IMR-90 (cell line): ENCODE measurements at regions not wholly inside any gene's neighbourhood (a gene's known extent, or its start where the extent isn't known, plus 50 kb on each side); places are given as distances from the start of the nearest gene placed in this dataset.

Experiments used
- ATAC-seq: fragments of 200-7000 bp; cut with Tn5 transposase; 2 replicates; pipeline ENCODE4 v1.9.1; 2020; ENCODE audit warnings: low read depth, mild to moderate bottlenecking, moderate library complexity
- BruUV-seq: library from RNA; stranded (reverse); fragments of 400-500 nt; replicated peaks from 2 replicates; lab custom pipeline; 2021; lab: Mats Ljungman, UMichigan
- CTCF ChIA-PET: fragments of 300-600 bp; formaldehyde crosslinking; extraction: SDS; loops from one replicate; lab custom pipeline; 2021; ENCODE audit warnings: antibody characterized with exemption; lab: Yijun Ruan, JAX
- POLR2A ChIA-PET: fragments of 300-600 bp; sonication (Branson Sonifier 250); formaldehyde crosslinking; loops from one replicate; lab custom pipeline; 2022; ENCODE audit warnings: antibody characterized with exemption; ENCODE audit not compliant: unreplicated experiment; lab: Charles Lee
- DNase-seq: peaks from one replicate; pipeline ENCODE4 v3.0.0; 2013
- H2AFZ ChIP-seq: replicated peaks from 2 replicates; pipeline ENCODE3; 2013; ENCODE audit warnings: low read length, mild to moderate bottlenecking; ENCODE audit not compliant: poor library complexity
- H2AK5ac ChIP-seq: 2 replicates; pipeline ENCODE4 v1.6.1; 2013; ENCODE audit warnings: low read depth, low read length, inconsistent platforms
- H2AK9ac ChIP-seq: replicated peaks from 2 replicates; pipeline ENCODE3; 2013; ENCODE audit warnings: mild to moderate bottlenecking, low read depth, low read length, moderate library complexity; ENCODE audit not compliant: poor library complexity
- H2BK120ac ChIP-seq: 2 replicates; pipeline ENCODE4 v1.6.1; 2013; ENCODE audit warnings: low read depth, low read length, inconsistent platforms
- H2BK15ac ChIP-seq: 3 replicates; pipeline ENCODE4 v1.6.1; 2013; ENCODE audit warnings: low read depth, low read length, inconsistent platforms
- H2BK20ac ChIP-seq: 2 replicates; pipeline ENCODE4 v1.6.1; 2013; ENCODE audit warnings: low read depth, mild to moderate bottlenecking, inconsistent platforms, low read length, moderate library complexity
- H2BK5ac ChIP-seq: 2 replicates; pipeline ENCODE4 v1.6.1; 2013; ENCODE audit warnings: mild to moderate bottlenecking, low read depth, low read length, inconsistent platforms; ENCODE audit not compliant: poor library complexity, severe bottlenecking
- H3K14ac ChIP-seq: replicated peaks from 2 replicates; pipeline ENCODE4 v1.6.1; 2013; ENCODE audit warnings: low read depth, low read length, inconsistent platforms
- H3K18ac ChIP-seq: 2 replicates; pipeline ENCODE4 v1.6.1; 2013; ENCODE audit warnings: low read depth, low read length, control low read depth
- H3K23ac ChIP-seq: 2 replicates; pipeline ENCODE4 v1.6.1; 2013; ENCODE audit warnings: low read depth, low read length, inconsistent platforms
- H3K27ac ChIP-seq: 2 replicates; pipeline ENCODE4 v1.5.1; 2013; ENCODE audit warnings: mild to moderate bottlenecking, control low read depth, low read length; ENCODE audit not compliant: insufficient read depth
- H3K27me3 ChIP-seq: 2 replicates; pipeline ENCODE4 v1.6.1; 2013; ENCODE audit warnings: low read length; ENCODE audit not compliant: control insufficient read depth, insufficient read depth
- H3K36me3 ChIP-seq: 2 replicates; pipeline ENCODE4 v1.6.1; 2013; ENCODE audit warnings: low read length, mixed read lengths; ENCODE audit not compliant: control insufficient read depth, insufficient read depth
- H3K4ac ChIP-seq: 2 replicates; pipeline ENCODE4 v1.6.1; 2013; ENCODE audit warnings: low read depth, low read length, inconsistent platforms
- H3K4me1 ChIP-seq: 2 replicates; pipeline ENCODE4 v1.6.1; 2013; ENCODE audit warnings: low read length, mixed read lengths; ENCODE audit not compliant: control insufficient read depth, insufficient read depth
- H3K4me2 ChIP-seq: 2 replicates; pipeline ENCODE4 v1.6.1; 2013; ENCODE audit warnings: low read depth, mild to moderate bottlenecking, control low read depth, low read length, moderate library complexity
- H3K4me3 ChIP-seq: 2 replicates; pipeline ENCODE4 v1.5.1; 2013; ENCODE audit warnings: low read depth, mild to moderate bottlenecking, control low read depth, low read length, moderate library complexity; ENCODE audit not compliant: insufficient read depth
- H3K56ac ChIP-seq: 2 replicates; pipeline ENCODE4 v1.6.1; 2013; ENCODE audit warnings: low read length, inconsistent platforms; ENCODE audit not compliant: insufficient read depth; ENCODE audit errors: extremely low read depth
- H3K79me1 ChIP-seq, 2 experiments: 2 replicates each; pipeline ENCODE4 v1.6.1; 2013; ENCODE audit warnings: low read length in 2 of 2, inconsistent platforms in 1 of 2, low read depth in 1 of 2
- H3K9ac ChIP-seq: 2 replicates; pipeline ENCODE4 v1.6.1; 2013; ENCODE audit warnings: low read depth, low read length, control low read depth
- H3K9me1 ChIP-seq: 2 replicates; pipeline ENCODE4 v1.6.1; 2013; ENCODE audit warnings: low read length, inconsistent platforms; ENCODE audit not compliant: insufficient read depth
- H3K9me3 ChIP-seq: 2 replicates; pipeline ENCODE4 v1.6.1; 2013; ENCODE audit warnings: low read length; ENCODE audit not compliant: control insufficient read depth, insufficient read depth
- H4K20me1 ChIP-seq: 2 replicates; pipeline ENCODE4 v1.6.1; 2013; ENCODE audit warnings: low read length, inconsistent platforms; ENCODE audit not compliant: insufficient read depth
- H4K5ac ChIP-seq: 2 replicates; pipeline ENCODE4 v1.6.1; 2013; ENCODE audit warnings: mild to moderate bottlenecking, low read depth, low read length, control low read depth
- H4K8ac ChIP-seq, 2 experiments: 2 replicates each; pipeline ENCODE4 v1.6.1; 2013; ENCODE audit warnings: low read depth in 2 of 2, low read length in 2 of 2, control low read depth in 1 of 2, inconsistent platforms in 1 of 2
- H4K91ac ChIP-seq: 2 replicates; pipeline ENCODE4 v1.6.1; 2013; ENCODE audit warnings: low read depth, low read length, inconsistent platforms; ENCODE audit not compliant: insufficient read depth
- CEBPB ChIP-seq: IDR thresholded peaks from 2 replicates; pipeline ENCODE4 v1.6.1; 2012; ENCODE audit warnings: low read depth, low read length, improper control_type of control experiment
- FOS ChIP-seq: fragments of 150-350 bp; IDR thresholded peaks from 2 replicates; pipeline ENCODE4 v1.6.1; 2016; ENCODE audit warnings: low read depth, low read length
- MAFK ChIP-seq: IDR thresholded peaks from 2 replicates; pipeline ENCODE4 v1.6.1; 2012; ENCODE audit warnings: low read depth, low read length, improper control_type of control experiment
- MAZ ChIP-seq: IDR thresholded peaks from 2 replicates; pipeline ENCODE4 v1.6.1; 2012; ENCODE audit warnings: low read depth, mild to moderate bottlenecking, low read length, improper control_type of control experiment, moderate library complexity, borderline replicate concordance
- MXI1 ChIP-seq: IDR thresholded peaks from 2 replicates; pipeline ENCODE4 v1.6.1; 2012; ENCODE audit warnings: low read depth, mild to moderate bottlenecking, low read length, moderate library complexity, borderline replicate concordance
- NFE2L2 ChIP-seq: fragments of 150-350 bp; IDR thresholded peaks from 2 replicates; pipeline ENCODE4 v1.6.1; 2016; ENCODE audit warnings: low read depth, mild to moderate bottlenecking, low read length
- POLR2A ChIP-seq: IDR thresholded peaks from 2 replicates; pipeline ENCODE4 v1.6.1; 2012; ENCODE audit warnings: mild to moderate bottlenecking, low read depth, low read length
- RAD21 ChIP-seq: IDR thresholded peaks from 2 replicates; pipeline ENCODE4 v1.6.1; 2012; ENCODE audit warnings: low read length, improper control_type of control experiment
- RCOR1 ChIP-seq: IDR thresholded peaks from 2 replicates; pipeline ENCODE4 v1.6.1; 2012; ENCODE audit warnings: mild to moderate bottlenecking, low read length, improper control_type of control experiment; ENCODE audit not compliant: insufficient replicate concordance
- WGBS, 2 experiments: methylation state at CpG; one replicate each; pipeline versions ENCODE4 v1.1.5 to v1.1.7; 2013; ENCODE audit warnings: missing lambda C conversion rate in 2 of 2; ENCODE audit not compliant: insufficient read length in 1 of 2; ENCODE audit errors: extremely low coverage in 2 of 2; 5-methylcytosine and 5-hydroxymethylcytosine counted together
- dilution Hi-C: fragments of 300-500 bp; cut with HindIII; formaldehyde crosslinking; loops from one replicate; pipeline ENCODE4 v1.14.3; 2018; ENCODE audit warnings: low sequenced_read_pairs; ENCODE audit not compliant: unreplicated experiment
- in situ Hi-C: fragments of 300-500 bp; cut with MboI; formaldehyde crosslinking; loops from 3 replicates; pipeline ENCODE4 v1.14.3; 2019; ENCODE audit warnings: low sequenced_read_pairs, inconsistent platforms, mixed read lengths
- intact Hi-C: fragments of 100-400 bp; cut with micrococcal nuclease; formaldehyde crosslinking; loops from 2 replicates; pipeline ENCODE4 v1.10.0; 2022
- TF ChIP-seq, protein P1 (sequence below): fragments of 150-350 bp; IDR thresholded peaks from 2 replicates; pipeline ENCODE4 v1.6.1; 2017; ENCODE audit warnings: mild to moderate bottlenecking, antibody characterized with exemption, low read length, low read depth
- TF ChIP-seq, protein P2 (sequence below): fragments of 150-350 bp; IDR thresholded peaks from 2 replicates; pipeline ENCODE4 v1.6.1; 2016; ENCODE audit warnings: low read depth, mild to moderate bottlenecking, low read length, moderate library complexity, borderline replicate concordance
- TF ChIP-seq, protein P3 (sequence below): conservative IDR thresholded peaks from 2 replicates; pipeline ENCODE4 v1.5.1; 2012; ENCODE audit warnings: mild to moderate bottlenecking, low read depth, low read length, improper control_type of control experiment

DNA sequence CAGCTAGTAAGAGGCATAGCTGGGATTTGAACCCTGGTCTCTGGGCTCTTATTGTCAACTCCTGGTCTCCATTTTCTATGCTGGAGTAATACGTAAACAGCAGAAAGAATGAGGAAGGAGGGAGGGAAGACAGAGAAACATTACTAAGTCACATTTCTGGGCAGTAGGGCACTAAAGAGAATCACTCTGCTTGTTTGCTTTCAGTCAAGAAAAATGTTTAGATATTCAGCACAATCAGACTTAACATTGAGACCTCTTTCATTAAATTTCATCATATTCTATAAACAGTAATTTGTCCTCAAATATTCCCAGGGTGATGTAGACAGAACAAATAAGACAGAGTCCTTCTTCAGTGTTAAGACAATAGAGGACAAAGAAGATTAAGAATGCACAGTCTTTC lies 67.7 kb upstream of the BNC1 start:
- CTCF ChIA-PET, result no interaction called here
- no peaks in the 10 kb centered on the region for H3K9me3 ChIP-seq
- H3K23ac ChIP-seq, result no peak overlapping the region
- no peak overlapping the region for H3K56ac ChIP-seq
- no peak overlapping the region for H2BK20ac ChIP-seq
- H2AFZ ChIP-seq, result no peak overlapping the region
- H3K4me1 ChIP-seq, result no peaks in the 10 kb centered on the region
- in situ Hi-C loops (no loop called here), intact Hi-C loops (no loop called here), dilution Hi-C loops (no loop called here)
- no peaks in the 10 kb centered on the region for H3K79me1 ChIP-seq
- no peak overlapping the region for H2AK5ac ChIP-seq
- no TSS peak for BruUV-seq
- DNase-seq (no peak), ATAC-seq (no peak; the same call in 1 of the 2 replicates)
- no peak overlapping the region for H4K5ac ChIP-seq
- H2BK5ac ChIP-seq, result no peak overlapping the region
- no peak overlapping the region for H2AK9ac ChIP-seq
- H3K4me3 ChIP-seq, result no peak overlapping the region
- H3K27ac ChIP-seq, result no peak overlapping the region
- no peak overlapping the region for H3K9ac ChIP-seq
- H3K36me3 ChIP-seq, result no peaks in the 10 kb centered on the region
- H2BK15ac ChIP-seq, result no peak overlapping the region
- H4K91ac ChIP-seq, result no peak overlapping the region
- H3K18ac ChIP-seq, result no peak overlapping the region
- H4K8ac ChIP-seq, result no peak overlapping the region
- POLR2A ChIA-PET, result no interaction called here
- no peaks in the 10 kb centered on the region for H4K20me1 ChIP-seq
- H3K14ac ChIP-seq, result no peak overlapping the region
- no CpG with 5 or more reads among the region's 1 CpG for WGBS, 2 experiments
- H3K27me3 ChIP-seq, result no peaks in the 10 kb centered on the region; the same call in 1 of the 2 replicates
- TF ChIP-seq RCOR1, result no peak
- no peak for TF ChIP-seq POLR2A
- no peak for TF ChIP-seq RAD21
- TF ChIP-seq, protein P1, sequence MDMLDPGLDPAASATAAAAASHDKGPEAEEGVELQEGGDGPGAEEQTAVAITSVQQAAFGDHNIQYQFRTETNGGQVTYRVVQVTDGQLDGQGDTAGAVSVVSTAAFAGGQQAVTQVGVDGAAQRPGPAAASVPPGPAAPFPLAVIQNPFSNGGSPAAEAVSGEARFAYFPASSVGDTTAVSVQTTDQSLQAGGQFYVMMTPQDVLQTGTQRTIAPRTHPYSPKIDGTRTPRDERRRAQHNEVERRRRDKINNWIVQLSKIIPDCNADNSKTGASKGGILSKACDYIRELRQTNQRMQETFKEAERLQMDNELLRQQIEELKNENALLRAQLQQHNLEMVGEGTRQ, result no peak
- TF ChIP-seq CEBPB, result no peak
- no peak for TF ChIP-seq MAZ
- no peak for TF ChIP-seq MXI1
- TF ChIP-seq FOS, result no peak
- TF ChIP-seq MAFK, result no peak
- TF ChIP-seq, protein P2, sequence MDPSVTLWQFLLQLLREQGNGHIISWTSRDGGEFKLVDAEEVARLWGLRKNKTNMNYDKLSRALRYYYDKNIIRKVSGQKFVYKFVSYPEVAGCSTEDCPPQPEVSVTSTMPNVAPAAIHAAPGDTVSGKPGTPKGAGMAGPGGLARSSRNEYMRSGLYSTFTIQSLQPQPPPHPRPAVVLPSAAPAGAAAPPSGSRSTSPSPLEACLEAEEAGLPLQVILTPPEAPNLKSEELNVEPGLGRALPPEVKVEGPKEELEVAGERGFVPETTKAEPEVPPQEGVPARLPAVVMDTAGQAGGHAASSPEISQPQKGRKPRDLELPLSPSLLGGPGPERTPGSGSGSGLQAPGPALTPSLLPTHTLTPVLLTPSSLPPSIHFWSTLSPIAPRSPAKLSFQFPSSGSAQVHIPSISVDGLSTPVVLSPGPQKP, result no peak
- TF ChIP-seq, protein P3, sequence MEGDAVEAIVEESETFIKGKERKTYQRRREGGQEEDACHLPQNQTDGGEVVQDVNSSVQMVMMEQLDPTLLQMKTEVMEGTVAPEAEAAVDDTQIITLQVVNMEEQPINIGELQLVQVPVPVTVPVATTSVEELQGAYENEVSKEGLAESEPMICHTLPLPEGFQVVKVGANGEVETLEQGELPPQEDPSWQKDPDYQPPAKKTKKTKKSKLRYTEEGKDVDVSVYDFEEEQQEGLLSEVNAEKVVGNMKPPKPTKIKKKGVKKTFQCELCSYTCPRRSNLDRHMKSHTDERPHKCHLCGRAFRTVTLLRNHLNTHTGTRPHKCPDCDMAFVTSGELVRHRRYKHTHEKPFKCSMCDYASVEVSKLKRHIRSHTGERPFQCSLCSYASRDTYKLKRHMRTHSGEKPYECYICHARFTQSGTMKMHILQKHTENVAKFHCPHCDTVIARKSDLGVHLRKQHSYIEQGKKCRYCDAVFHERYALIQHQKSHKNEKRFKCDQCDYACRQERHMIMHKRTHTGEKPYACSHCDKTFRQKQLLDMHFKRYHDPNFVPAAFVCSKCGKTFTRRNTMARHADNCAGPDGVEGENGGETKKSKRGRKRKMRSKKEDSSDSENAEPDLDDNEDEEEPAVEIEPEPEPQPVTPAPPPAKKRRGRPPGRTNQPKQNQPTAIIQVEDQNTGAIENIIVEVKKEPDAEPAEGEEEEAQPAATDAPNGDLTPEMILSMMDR, result no peak
- no peak for TF ChIP-seq NFE2L2
- H3K4me2 ChIP-seq, result no peak overlapping the region
- no peak overlapping the region for H2BK120ac ChIP-seq
- no peak overlapping the region for H3K4ac ChIP-seq
- H3K9me1 ChIP-seq, result no peaks in the 10 kb centered on the region
